ENCODE measurements at regions not wholly inside any gene's neighbourhood (a gene's known extent, or its start where the extent isn't known, plus 50 kb on each side); places are given as distances from the start of the nearest gene placed in this dataset.

GRCh38 chr16:55251151-55251550 lies 72.9 kb upstream of the IRX6 start:
- TF ChIP-seq POLR2AphosphoS5 (IDR thresholded peaks at IDR 0.05; ENCODE audit: insufficient read depth in 1 of 2, low read depth in 1 of 2) (no peak), CTCF (IDR thresholded peaks at IDR 0.05) (no peak), POLR2A (IDR thresholded peaks at IDR 0.05) (no peak)

Measured in vagina (tissue), 2 donors.